ENCODE measurements at regions not wholly inside any gene's neighbourhood (a gene's known extent, or its start where the extent isn't known, plus 50 kb on each side); places are given as distances from the start of the nearest gene placed in this dataset.

DNA sequence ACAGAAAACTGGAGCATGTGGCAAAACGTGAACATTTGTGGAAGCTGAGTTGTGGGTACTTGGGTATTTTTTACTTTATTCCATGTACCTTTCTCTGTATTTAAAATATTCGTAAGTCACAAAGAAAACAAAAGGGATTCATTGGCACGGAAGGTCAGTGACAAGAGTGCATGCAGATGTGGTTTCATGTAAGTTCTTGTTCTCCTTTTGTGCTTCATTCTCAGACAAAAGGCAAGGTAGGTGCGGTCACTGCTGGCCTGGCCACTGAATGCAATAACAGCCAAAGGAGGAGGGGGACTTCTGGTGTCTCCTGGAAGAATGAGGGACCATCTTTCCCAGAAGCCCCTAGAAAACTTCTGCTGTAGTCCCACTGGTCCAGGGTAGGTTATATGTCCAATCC, 200.0 kb upstream of the TOPAZ1 start:
- TF ChIP-seq EZH2phosphoT487 (IDR thresholded peaks at IDR 0.05; ENCODE audit: insufficient read depth, low read depth) (no peak), EZH2 (IDR thresholded peaks at IDR 0.05; ENCODE audit: insufficient read depth, poor library complexity, severe bottlenecking) (no peak)

All from GM23248 (cell line).